Endothelial cell of umbilical vein (primary cell): ENCODE measurements at regions not wholly inside any gene's neighbourhood (a gene's known extent, or its start where the extent isn't known, plus 50 kb on each side); places are given as distances from the start of the nearest gene placed in this dataset.
"Not testable (repeated sequence)": the region's sequence is repeated elsewhere in the genome, so short reads cannot be mapped to it uniquely, and the experiment has no call there.

Experiments used
- EZH2 ChIP-seq: IDR thresholded peaks from 2 replicates; pipeline ENCODE4 v1.6.1; 2012; ENCODE audit warnings: borderline replicate concordance, low read depth, mild to moderate bottlenecking, moderate library complexity, low read length, inconsistent platforms; ENCODE audit not compliant: severe bottlenecking
- MAX ChIP-seq: IDR thresholded peaks from 2 replicates; pipeline ENCODE4 v1.6.1; 2011; ENCODE audit not compliant: insufficient read depth, insufficient read length
- MYC ChIP-seq: IDR thresholded peaks from one replicate; pipeline ENCODE4 v1.6.1; 2011; ENCODE audit warnings: mild to moderate bottlenecking, low read depth, low read length
- POLR2A ChIP-seq: IDR thresholded peaks from 2 replicates; pipeline ENCODE4 v1.6.1; 2012; ENCODE audit warnings: low read depth, mild to moderate bottlenecking, control low read depth, low read length
- TF ChIP-seq, protein P1 (sequence below), 2 donors: IDR thresholded peaks; 1 replicate in 1 of 2; 2 replicates in 1 of 2; pipeline ENCODE4 v1.5.1; 2011; ENCODE audit warnings: low read length in 2 of 2, mild to moderate bottlenecking in 2 of 2, moderate library complexity in 2 of 2, control low read depth in 1 of 2, inconsistent platforms in 1 of 2, low read depth in 1 of 2; ENCODE audit not compliant: insufficient read depth in 1 of 2; ENCODE audit errors: extremely low read depth in 1 of 2

DNA sequence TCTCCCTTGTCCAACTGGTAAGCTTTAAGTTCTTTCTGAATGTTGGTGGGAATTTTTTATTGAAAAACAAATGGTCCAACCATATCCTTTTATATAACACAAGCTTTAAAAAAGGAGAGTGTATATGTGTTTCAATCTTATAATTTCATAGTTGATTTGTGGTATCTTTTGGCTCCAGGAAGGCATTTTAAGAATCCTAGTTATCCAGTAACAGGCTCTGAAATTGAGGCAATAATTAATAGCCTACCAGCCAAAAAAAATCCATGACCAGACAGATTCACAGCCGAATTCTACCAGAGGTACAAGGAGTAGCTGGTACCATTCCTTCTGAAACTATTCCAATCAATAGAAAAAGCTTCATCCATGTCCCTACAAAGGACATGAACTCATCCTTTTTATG is 141.6 kb downstream of the FZD1 start:
- TF ChIP-seq, protein P1, sequence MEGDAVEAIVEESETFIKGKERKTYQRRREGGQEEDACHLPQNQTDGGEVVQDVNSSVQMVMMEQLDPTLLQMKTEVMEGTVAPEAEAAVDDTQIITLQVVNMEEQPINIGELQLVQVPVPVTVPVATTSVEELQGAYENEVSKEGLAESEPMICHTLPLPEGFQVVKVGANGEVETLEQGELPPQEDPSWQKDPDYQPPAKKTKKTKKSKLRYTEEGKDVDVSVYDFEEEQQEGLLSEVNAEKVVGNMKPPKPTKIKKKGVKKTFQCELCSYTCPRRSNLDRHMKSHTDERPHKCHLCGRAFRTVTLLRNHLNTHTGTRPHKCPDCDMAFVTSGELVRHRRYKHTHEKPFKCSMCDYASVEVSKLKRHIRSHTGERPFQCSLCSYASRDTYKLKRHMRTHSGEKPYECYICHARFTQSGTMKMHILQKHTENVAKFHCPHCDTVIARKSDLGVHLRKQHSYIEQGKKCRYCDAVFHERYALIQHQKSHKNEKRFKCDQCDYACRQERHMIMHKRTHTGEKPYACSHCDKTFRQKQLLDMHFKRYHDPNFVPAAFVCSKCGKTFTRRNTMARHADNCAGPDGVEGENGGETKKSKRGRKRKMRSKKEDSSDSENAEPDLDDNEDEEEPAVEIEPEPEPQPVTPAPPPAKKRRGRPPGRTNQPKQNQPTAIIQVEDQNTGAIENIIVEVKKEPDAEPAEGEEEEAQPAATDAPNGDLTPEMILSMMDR (IDR thresholded peaks at IDR 0.05; ENCODE audit: extremely low read depth in 1 of 2, insufficient read depth in 1 of 2, low read depth in 1 of 2, low read length in 2 of 2), result not testable (repeated sequence)
- TF ChIP-seq POLR2A, EZH2, MYC, MAX: not testable (repeated sequence)
